HEK293T (cell line): ENCODE measurements at regions not wholly inside any gene's neighbourhood (a gene's known extent, or its start where the extent isn't known, plus 50 kb on each side); places are given as distances from the start of the nearest gene placed in this dataset.

Experiments
- CTCF ChIA-PET: fragments of 350-600 bp; formaldehyde crosslinking; extraction: SDS; loops from one replicate; lab custom pipeline; 2021; ENCODE audit warnings: antibody characterized with exemption, inconsistent platforms; lab: Yijun Ruan, JAX
- POLR2A ChIA-PET: fragments of 350-600 bp; formaldehyde crosslinking; extraction: SDS; loops from one replicate; lab custom pipeline; 2020; ENCODE audit warnings: antibody characterized with exemption, inconsistent platforms; lab: Yijun Ruan, JAX
- DNase-seq: peaks from one replicate; pipeline ENCODE4 v3.0.0; 2012; ENCODE audit warnings: mixed read lengths; ENCODE audit errors: extremely low spot score
- ARNT ChIP-seq: fragments of 450-650 bp; IDR thresholded peaks from 2 replicates; pipeline ENCODE4 v1.6.1; 2017; ENCODE audit warnings: mild to moderate bottlenecking
- BHLHE40 ChIP-seq: fragments of 450-650 bp; IDR thresholded peaks from 2 replicates; pipeline ENCODE4 v1.6.1; 2016; ENCODE audit warnings: mild to moderate bottlenecking, moderate library complexity, borderline replicate concordance
- CTBP1 ChIP-seq: fragments of 450-650 bp; IDR thresholded peaks from 2 replicates; pipeline ENCODE4 v1.6.1; 2016; ENCODE audit warnings: borderline replicate concordance
- ELF4 ChIP-seq: fragments of 450-650 bp; IDR thresholded peaks from 2 replicates; pipeline ENCODE4 v1.6.1; 2017; ENCODE audit warnings: antibody characterized with exemption
- FOXA1 ChIP-seq: fragments of 450-650 bp; IDR thresholded peaks from 2 replicates; pipeline ENCODE4 v1.6.1; 2016; ENCODE audit warnings: mild to moderate bottlenecking
- FOXK2 ChIP-seq: fragments of 450-650 bp; IDR thresholded peaks from 2 replicates; pipeline ENCODE4 v1.6.1; 2016; ENCODE audit warnings: mild to moderate bottlenecking
- FOXM1 ChIP-seq: fragments of 450-650 bp; IDR thresholded peaks from 2 replicates; pipeline ENCODE4 v1.6.1; 2017; ENCODE audit warnings: mild to moderate bottlenecking, borderline replicate concordance
- HDGF ChIP-seq: fragments of 450-650 bp; IDR thresholded peaks from 2 replicates; pipeline ENCODE4 v1.6.1; 2017; ENCODE audit warnings: antibody characterized with exemption, borderline replicate concordance
- L3MBTL2 ChIP-seq: fragments of 450-650 bp; conservative IDR thresholded peaks from 2 replicates; pipeline ENCODE4 v1.6.1; 2016; ENCODE audit warnings: mild to moderate bottlenecking
- LEF1 ChIP-seq: fragments of 450-650 bp; IDR thresholded peaks from 2 replicates; pipeline ENCODE4 v1.6.1; 2017; ENCODE audit warnings: mild to moderate bottlenecking, borderline replicate concordance
- NFRKB ChIP-seq: fragments of 450-650 bp; IDR thresholded peaks from 2 replicates; pipeline ENCODE4 v1.6.1; 2016; ENCODE audit warnings: mild to moderate bottlenecking, moderate library complexity
- PKNOX1 ChIP-seq: fragments of 450-650 bp; IDR thresholded peaks from 2 replicates; pipeline ENCODE4 v1.6.1; 2016
- SP1 ChIP-seq: fragments of 450-650 bp; IDR thresholded peaks from 2 replicates; pipeline ENCODE4 v1.6.1; 2017
- SUZ12 ChIP-seq: fragments of 450-650 bp; IDR thresholded peaks from 2 replicates; pipeline ENCODE4 v1.6.1; 2016; ENCODE audit warnings: mild to moderate bottlenecking
- TARDBP ChIP-seq: fragments of 450-650 bp; IDR thresholded peaks from 2 replicates; pipeline ENCODE4 v1.6.1; 2016
- ZNF384 ChIP-seq: fragments of 450-650 bp; IDR thresholded peaks from 2 replicates; pipeline ENCODE4 v1.6.1; 2016

- POLR2A ChIA-PET: interaction anchor here (1.5 kb wide), 1 partner anchor 143 kb away, joined by 3 read pairs; the partner anchor contains the start of gene PKDCC
Measured at GRCh38 chr2:41904459-41904858, 143.4 kb upstream of the PKDCC start.

GRCh38 chr2:41905597-41906337 is 142.1 kb upstream of the PKDCC start:
- POLR2A ChIA-PET: interaction anchor here (1.5 kb wide), 1 partner anchor 142 kb away, joined by 3 read pairs; the partner anchor contains the start of gene PKDCC
- DNase-seq: no peak
- TF ChIP-seq FOXM1 (no peak), BHLHE40 (no peak), SP1 (no peak), ZNF384 (no peak), ARNT (no peak), CTBP1 (no peak), L3MBTL2 (no peak), FOXA1 (no peak), PKNOX1 (no peak), FOXK2 (no peak), SUZ12 (no peak), HDGF (no peak), ELF4 (no peak), TARDBP (no peak), NFRKB (no peak), LEF1 (no peak)
- CTCF ChIA-PET: interaction anchor here (1.3 kb wide), 1 partner anchor 13 kb away, joined by 4 read pairs; no protein-coding TSS in a partner anchor

More at GRCh38 chr2:41904459-41904858, 143.4 kb upstream of the PKDCC start:
- DNase-seq: no peak
- TF ChIP-seq PKNOX1 (no peak), FOXA1 (no peak), L3MBTL2 (no peak), NFRKB (no peak), CTBP1 (no peak), ELF4 (no peak), FOXM1 (no peak)
- CTCF ChIA-PET: interaction anchor here (1.3 kb wide), 1 partner anchor 12 kb away, joined by 4 read pairs; no protein-coding TSS in a partner anchor

- DNase-seq: no peak
- CTCF ChIA-PET: no interaction called here
- no peak for TF ChIP-seq ARNT
- TF ChIP-seq ZNF384: no peak
- TF ChIP-seq L3MBTL2: no peak
- TF ChIP-seq SUZ12: no peak
- POLR2A ChIA-PET: no interaction called here
Measured at GRCh38 chr2:41906338-41906725, 141.5 kb upstream of the PKDCC start.

GRCh38 chr2:41907141-41907540 is 140.7 kb upstream of the PKDCC start:
- POLR2A ChIA-PET: no interaction called here
- CTCF ChIA-PET: no interaction called here
- DNase-seq: no peak
- TF ChIP-seq PKNOX1 (no peak), TARDBP (no peak), FOXK2 (no peak), L3MBTL2 (no peak), ARNT (no peak), HDGF (no peak), SUZ12 (no peak), FOXM1 (no peak), BHLHE40 (no peak), ELF4 (no peak), SP1 (no peak), FOXA1 (no peak), CTBP1 (no peak), NFRKB (no peak)

GRCh38 chr2:41907771-41908207 is 140.0 kb upstream of the PKDCC start:
- TF ChIP-seq LEF1 (no peak), CTBP1 (no peak), FOXM1 (no peak), FOXA1 (no peak), FOXK2 (no peak), ZNF384 (no peak), SP1 (no peak), HDGF (no peak), NFRKB (no peak), ELF4 (no peak), BHLHE40 (no peak), SUZ12 (no peak), PKNOX1 (no peak), ARNT (no peak), TARDBP (no peak), L3MBTL2 (no peak)
- DNase-seq: no peak
- ChIA-PET CTCF (no interaction called here), POLR2A (no interaction called here)

- TF ChIP-seq FOXK2 (no peak), TARDBP (no peak), HDGF (no peak), FOXM1 (no peak), SP1 (no peak), L3MBTL2 (no peak), NFRKB (no peak), LEF1 (no peak), BHLHE40 (no peak), PKNOX1 (no peak), ELF4 (no peak), ZNF384 (no peak), CTBP1 (no peak), FOXA1 (no peak), ARNT (no peak), SUZ12 (no peak)
- no peak for DNase-seq
- CTCF ChIA-PET: no interaction called here
- POLR2A ChIA-PET: no interaction called here
Measured at GRCh38 chr2:41908349-41908748, 139.5 kb upstream of the PKDCC start.
